Cardiac muscle cell (in vitro differentiated cells and primary cell): ENCODE measurements at regions not wholly inside any gene's neighbourhood (a gene's known extent, or its start where the extent isn't known, plus 50 kb on each side); places are given as distances from the start of the nearest gene placed in this dataset.

ENCODE experiments used
- DNase-seq, 2 donors: peaks; one replicate each; pipeline versions ENCODE4 v3.0.0 to v3.0.0-alpha.2; 2010 to 2017; ENCODE audit warnings: low read depth in 1 of 2, low spot score in 1 of 2
- H3K27ac ChIP-seq: fragments of 200-600 bp; sonication (generic); 2 replicates; pipeline ENCODE4 v1.5.1; 2016
- H3K27me3 ChIP-seq: fragments of 200-600 bp; sonication (generic); 2 replicates; pipeline ENCODE4 v1.6.0; 2016; ENCODE audit warnings: control low read depth
- H3K36me3 ChIP-seq: fragments of 200-600 bp; sonication (generic); 2 replicates; pipeline ENCODE4 v1.5.1; 2016; ENCODE audit warnings: control low read depth
- H3K4me1 ChIP-seq: fragments of 200-600 bp; sonication (generic); 2 replicates; pipeline ENCODE4 v1.8.1; 2017; ENCODE audit warnings: low read depth, mild to moderate bottlenecking, mixed run types
- H3K4me3 ChIP-seq: fragments of 200-600 bp; sonication (generic); 2 replicates; pipeline ENCODE4 v1.5.1; 2016; ENCODE audit warnings: mild to moderate bottlenecking
- H3K9me3 ChIP-seq: fragments of 200-600 bp; sonication (generic); 2 replicates; pipeline ENCODE4 v1.5.1; 2017; ENCODE audit warnings: low read depth, mild to moderate bottlenecking, control low read depth
- CTCF ChIP-seq: IDR thresholded peaks from 2 replicates; pipeline ENCODE4 v1.5.1; 2012; ENCODE audit warnings: low read depth, mild to moderate bottlenecking, low read length

GRCh38 chr11:97398246-97398645 is 1008.4 kb downstream of the JRKL start:
- H3K36me3 ChIP-seq = no peaks in the 10 kb centered on the region
- no peak for DNase-seq
- H3K4me3 ChIP-seq = no peak overlapping the region
- no peak for TF ChIP-seq CTCF
- no peaks in the 10 kb centered on the region for H3K9me3 ChIP-seq
- H3K4me1 ChIP-seq = no peaks in the 10 kb centered on the region
- no peaks in the 10 kb centered on the region for H3K27me3 ChIP-seq
- no peak overlapping the region for H3K27ac ChIP-seq

DNA sequence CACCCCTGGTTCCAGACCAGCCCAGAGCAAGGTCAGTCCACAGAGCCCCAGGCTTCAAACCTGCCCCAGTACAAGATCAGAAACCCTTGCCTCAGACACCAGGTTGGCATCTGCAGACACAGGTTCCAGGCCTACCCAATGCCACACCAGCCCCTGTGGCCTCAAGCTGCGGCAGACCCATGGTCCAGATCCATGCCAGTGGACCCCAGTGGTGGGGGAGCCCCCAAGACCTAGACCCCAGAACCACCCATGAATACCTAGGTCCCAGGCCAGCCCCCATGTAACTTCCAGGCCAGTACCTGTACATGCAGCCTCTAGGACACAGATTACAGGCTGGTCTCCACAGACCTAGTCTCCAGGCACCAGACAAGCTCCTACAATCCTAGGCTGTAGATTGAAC is 1019.3 kb downstream of the JRKL start:
- no peaks in the 10 kb centered on the region for H3K4me1 ChIP-seq
- H3K36me3 ChIP-seq = no peaks in the 10 kb centered on the region
- TF ChIP-seq CTCF = no peak
- H3K9me3 ChIP-seq = no peaks in the 10 kb centered on the region
- no peak overlapping the region for H3K4me3 ChIP-seq
- no peak for DNase-seq
- no peak overlapping the region for H3K27ac ChIP-seq
- no peaks in the 10 kb centered on the region for H3K27me3 ChIP-seq

GRCh38 chr11:97414801-97415200 is 1025.0 kb downstream of the JRKL start:
- no peak overlapping the region for H3K4me3 ChIP-seq
- H3K27ac ChIP-seq = no peak overlapping the region
- no peaks in the 10 kb centered on the region for H3K27me3 ChIP-seq
- no peaks in the 10 kb centered on the region for H3K36me3 ChIP-seq
- no peak for TF ChIP-seq CTCF
- H3K4me1 ChIP-seq = no peaks in the 10 kb centered on the region
- H3K9me3 ChIP-seq = no peaks in the 10 kb centered on the region
- no peak for DNase-seq

- no peaks in the 10 kb centered on the region for H3K4me1 ChIP-seq
- H3K9me3 ChIP-seq = no peaks in the 10 kb centered on the region
- DNase-seq = no peak
- TF ChIP-seq CTCF = no peak
- H3K27ac ChIP-seq = no peak overlapping the region
- no peak overlapping the region for H3K4me3 ChIP-seq
- H3K27me3 ChIP-seq = no peaks in the 10 kb centered on the region
- H3K36me3 ChIP-seq = no peaks in the 10 kb centered on the region
These were observed 1029.9 kb downstream of the JRKL start for GRCh38 chr11:97419729-97420128.

DNA sequence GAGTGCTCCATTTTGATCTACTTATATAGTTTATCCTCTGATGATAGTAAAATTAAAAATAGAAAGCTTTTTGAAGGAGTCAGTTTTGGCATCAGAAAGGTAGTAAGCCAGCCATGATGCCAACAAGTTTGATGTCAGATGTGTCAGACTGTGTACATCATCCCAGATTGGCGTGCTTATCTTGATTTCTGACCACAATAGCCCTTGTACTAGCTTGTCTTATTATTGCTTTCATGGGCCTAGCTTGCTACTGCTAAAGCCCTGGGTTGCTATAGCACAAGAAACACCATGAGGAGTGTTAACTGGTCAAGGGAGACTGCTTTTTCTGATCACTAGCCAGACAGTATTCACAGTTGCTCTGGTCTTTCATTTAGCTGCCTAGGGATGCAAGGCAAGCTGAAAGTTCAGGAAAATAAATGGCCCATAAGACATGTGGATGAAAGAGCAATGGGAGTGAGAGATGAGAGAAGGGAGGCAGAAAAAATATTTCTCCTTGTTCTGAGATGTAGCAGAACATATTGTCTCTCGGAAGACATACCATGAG is 1038.5 kb downstream of the JRKL start:
- TF ChIP-seq CTCF = no peak
- H3K9me3 ChIP-seq = no peaks in the 10 kb centered on the region
- peaks cover 14% of the 10 kb centered on the region for H3K4me1 ChIP-seq
- no peak for DNase-seq
- H3K4me3 ChIP-seq = no peak overlapping the region
- H3K27me3 ChIP-seq = no peaks in the 10 kb centered on the region
- H3K27ac ChIP-seq = no peak overlapping the region
- no peaks in the 10 kb centered on the region for H3K36me3 ChIP-seq

DNA sequence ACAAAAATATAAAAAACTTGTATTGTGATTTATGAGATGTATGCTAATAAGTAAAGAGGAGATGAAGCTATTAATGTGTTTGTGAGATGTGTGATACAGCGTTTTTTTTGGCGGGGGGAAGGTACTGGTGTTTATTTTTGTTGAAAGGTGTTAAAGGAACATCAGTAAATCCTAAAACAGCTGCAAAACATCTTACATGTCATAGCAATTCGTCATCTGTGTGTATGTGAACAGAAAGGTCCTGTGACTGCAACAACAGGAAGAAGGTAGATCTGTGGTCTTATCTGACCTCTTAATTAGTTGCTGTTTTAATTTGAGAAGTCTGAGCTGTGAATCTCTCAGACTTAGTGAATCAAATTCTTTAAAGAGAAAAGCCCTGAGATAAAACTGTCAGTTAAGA is 1041.1 kb downstream of the JRKL start:
- no peak overlapping the region for H3K4me3 ChIP-seq
- H3K27me3 ChIP-seq = no peaks in the 10 kb centered on the region
- no peak overlapping the region for H3K27ac ChIP-seq
- TF ChIP-seq CTCF = no peak
- no peaks in the 10 kb centered on the region for H3K36me3 ChIP-seq
- H3K4me1 ChIP-seq = peaks cover 14% of the 10 kb centered on the region
- no peaks in the 10 kb centered on the region for H3K9me3 ChIP-seq
- peak in 1 of 2 donors; percentile 21 for DNase-seq
